Left lung (tissue), 4 donors: ENCODE measurements at regions not wholly inside any gene's neighbourhood (a gene's known extent, or its start where the extent isn't known, plus 50 kb on each side); places are given as distances from the start of the nearest gene placed in this dataset.

Source experiments
- ATAC-seq: fragments of 200-7000 bp; cut with Tn5 transposase; one replicate; pipeline ENCODE4 v1.9.1; 2020; ENCODE audit warnings: moderate library complexity
- DNase-seq, 4 donors: peaks; one replicate each; pipeline ENCODE4 v3.0.0-alpha.2; 2013 to 2020
- H3K27ac ChIP-seq, 2 donors: fragments of 200-600 bp; sonication (generic) in 1 of 2; one replicate each; pipeline versions ENCODE4 v1.5.0 to v1.8.0; 2020 to 2021
- H3K27me3 ChIP-seq, 2 donors: fragments of 200-600 bp; sonication (generic) in 1 of 2; one replicate each; pipeline versions ENCODE4 v1.5.0 to v1.8.0; 2020 to 2021
- H3K36me3 ChIP-seq, 2 donors: fragments of 200-600 bp; sonication (generic) in 1 of 2; one replicate each; pipeline versions ENCODE4 v1.5.0 to v1.8.0; 2020 to 2021
- H3K4me1 ChIP-seq, 2 donors: fragments of 200-600 bp; one replicate each; pipeline ENCODE4 v1.8.0; 2021
- H3K4me3 ChIP-seq, 2 donors: fragments of 200-600 bp; sonication (generic) in 1 of 2; one replicate each; pipeline versions ENCODE4 v1.5.0 to v1.8.0; 2020 to 2021; ENCODE audit warnings: mild to moderate bottlenecking in 1 of 2
- H3K9me3 ChIP-seq, 2 donors: fragments of 200-600 bp; sonication (generic) in 1 of 2; one replicate each; pipeline versions ENCODE4 v1.5.0 to v1.8.0; 2020 to 2021
- CTCF ChIP-seq, 2 donors: fragments of 200-600 bp; sonication (generic) in 1 of 2; IDR thresholded peaks; one replicate each; pipeline versions ENCODE4 v1.5.0 to v1.8.0; 2021; ENCODE audit warnings: antibody characterized with exemption in 2 of 2
- intact Hi-C, 2 donors: fragments of 100-400 bp; cut with DNase I; formaldehyde crosslinking; loops; one replicate each; pipeline versions ENCODE4 v1.11.2 to v1.14.2; 2022
- donor health status: DM: no; HTN: yes; CAD: no.
- donor health status: DM: no; HTN: no; CAD: no.

- no peaks in the 10 kb centered on the region for H3K36me3 ChIP-seq
- ATAC-seq (no peak), DNase-seq (no peak)
- no peaks in the 10 kb centered on the region for H3K9me3 ChIP-seq
- H3K4me3 ChIP-seq, result no peak overlapping the region
- H3K27ac ChIP-seq, result no peak overlapping the region
- no peaks in the 10 kb centered on the region for H3K27me3 ChIP-seq
- TF ChIP-seq CTCF (IDR thresholded peaks at IDR 0.05), result no peak
- H3K4me1 ChIP-seq, result no peaks in the 10 kb centered on the region
- intact Hi-C loops, result no loop called here
Measured at GRCh38 chr4:140229881-140230280, 75.9 kb upstream of the MAML3 start.

- Histone ChIP-seq H3K27ac (no peak overlapping the region), H3K4me3 (no peak overlapping the region), H3K27me3 (no peaks in the 10 kb centered on the region), H3K9me3 (no peaks in the 10 kb centered on the region), H3K36me3 (no peaks in the 10 kb centered on the region), H3K4me1 (no peaks in the 10 kb centered on the region)
- DNase-seq (no peak), ATAC-seq (no peak)
- no peak for TF ChIP-seq CTCF (IDR thresholded peaks at IDR 0.05)
- intact Hi-C loops, result no loop called here
Measured at GRCh38 chr4:140227286-140227685, 73.3 kb upstream of the MAML3 start.

GRCh38 chr4:140223056-140223810 is 69.2 kb upstream of the MAML3 start:
- H3K9me3 ChIP-seq, result no peaks in the 10 kb centered on the region
- intact Hi-C loops, result no loop called here
- no peaks in the 10 kb centered on the region for H3K4me1 ChIP-seq
- H3K36me3 ChIP-seq, result no peaks in the 10 kb centered on the region
- ATAC-seq (no peak), DNase-seq (no peak)
- no peaks in the 10 kb centered on the region for H3K27me3 ChIP-seq
- no peak overlapping the region for H3K27ac ChIP-seq
- no peak for TF ChIP-seq CTCF (IDR thresholded peaks at IDR 0.05)
- no peak overlapping the region for H3K4me3 ChIP-seq

GRCh38 chr4:140222171-140222570 is 68.2 kb upstream of the MAML3 start:
- Histone ChIP-seq H3K9me3 (no peaks in the 10 kb centered on the region), H3K27me3 (no peaks in the 10 kb centered on the region), H3K27ac (no peak overlapping the region), H3K4me1 (no peaks in the 10 kb centered on the region), H3K4me3 (no peak overlapping the region), H3K36me3 (no peaks in the 10 kb centered on the region)
- ATAC-seq, result no peak
- no peak for DNase-seq
- TF ChIP-seq CTCF (IDR thresholded peaks at IDR 0.05), result no peak
- intact Hi-C loops, result no loop called here

GRCh38 chr4:140220058-140220457 is 66.1 kb upstream of the MAML3 start:
- Histone ChIP-seq H3K4me1 (no peaks in the 10 kb centered on the region), H3K27ac (no peak overlapping the region), H3K27me3 (no peaks in the 10 kb centered on the region), H3K9me3 (no peaks in the 10 kb centered on the region), H3K4me3 (no peak overlapping the region), H3K36me3 (no peaks in the 10 kb centered on the region)
- intact Hi-C loops, result no loop called here
- no peak for ATAC-seq
- no peak for DNase-seq
- TF ChIP-seq CTCF (IDR thresholded peaks at IDR 0.05), result no peak
